Stimulated activated CD4-positive, alpha-beta T cell treated with anti-CD3 and anti-CD28 coated beads, Interleukin-4, amount 100 ng/mL, for 48 hours (primary cell): ENCODE measurements at regions not wholly inside any gene's neighbourhood (a gene's known extent, or its start where the extent isn't known, plus 50 kb on each side); places are given as distances from the start of the nearest gene placed in this dataset.

Source experiments
- DNase-seq, 2 donors: peaks; one replicate each; pipeline ENCODE4 v3.0.0-alpha.2; 2020; ENCODE audit warnings: low read depth in 2 of 2

DNA sequence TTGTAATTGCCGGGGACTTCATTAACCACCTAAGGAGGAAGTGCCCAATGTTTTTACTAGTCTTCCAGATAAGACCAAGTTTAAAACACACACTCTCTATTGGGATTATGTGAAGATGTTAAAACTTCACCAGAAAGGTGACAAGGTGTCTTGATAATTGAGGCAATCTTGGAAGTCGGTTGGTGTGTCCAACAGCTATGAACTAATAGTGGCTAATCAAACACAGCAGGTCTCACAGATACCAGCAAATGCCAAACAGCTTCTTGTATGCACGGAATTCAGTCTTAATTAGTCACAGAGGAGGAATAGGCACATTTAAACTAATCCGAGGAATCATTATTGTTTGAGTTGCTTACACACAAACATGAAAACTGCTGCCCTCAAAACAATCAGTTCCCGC lies 214.5 kb downstream of the SEC61B start:
- no peak for DNase-seq

DNA sequence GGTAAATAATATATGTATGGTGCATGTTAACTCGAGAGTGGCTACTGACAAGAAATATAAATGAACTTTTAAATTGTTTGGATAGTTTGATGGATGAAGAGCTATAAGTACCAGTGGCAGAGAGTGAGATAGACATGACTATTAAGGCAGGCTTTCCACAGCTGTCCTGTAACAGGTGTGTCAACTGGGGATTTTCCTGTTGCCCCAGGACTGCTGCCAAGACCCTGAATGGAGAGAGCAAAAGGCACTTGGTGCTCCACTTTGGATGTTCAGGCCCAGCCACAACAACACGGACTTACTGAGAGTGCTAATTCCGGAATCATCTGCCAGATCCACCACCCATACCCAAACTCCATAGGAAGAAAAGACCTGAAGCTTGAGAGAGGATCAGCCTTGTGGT lies 215.1 kb downstream of the SEC61B start:
- no peak for DNase-seq

DNA sequence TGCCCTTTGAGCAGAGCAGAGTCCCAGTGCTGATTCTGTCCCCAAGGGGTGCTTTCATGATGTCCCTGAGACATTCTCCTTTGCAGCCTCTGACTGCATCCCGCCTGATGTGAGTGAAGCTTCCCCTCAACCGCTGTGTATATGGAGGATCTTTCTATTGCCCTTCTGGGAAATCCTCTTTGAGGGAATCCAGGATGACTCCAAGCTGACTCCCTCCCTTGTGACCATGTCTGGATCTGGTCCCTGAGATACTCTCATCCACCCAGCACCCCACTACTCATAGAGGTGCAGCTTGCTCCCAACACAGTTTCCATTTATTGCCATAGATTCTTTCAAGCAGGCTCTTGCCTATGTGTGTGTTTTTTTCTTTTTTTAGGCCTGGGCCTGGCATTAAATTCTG lies 216.5 kb downstream of the SEC61B start:
- no peak for DNase-seq

DNA sequence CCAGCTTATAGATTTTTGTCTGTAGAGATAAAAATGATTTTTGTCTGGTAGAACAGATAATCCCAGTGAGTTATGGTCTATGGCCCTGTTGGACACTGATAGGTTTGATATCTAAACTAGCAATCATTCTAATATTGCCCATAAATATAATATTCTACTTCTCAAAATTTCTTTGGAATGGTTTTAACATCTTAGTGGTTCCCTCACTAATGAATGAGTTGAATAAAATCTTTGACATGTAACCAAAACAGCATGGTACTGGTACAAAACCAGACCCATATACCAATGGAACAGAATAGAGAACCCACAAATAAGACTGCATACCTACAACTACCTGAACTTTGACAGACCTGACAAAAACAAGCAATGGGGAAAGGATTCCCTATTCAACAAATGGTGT lies 219.7 kb downstream of the SEC61B start:
- DNase-seq, result no peak

DNA sequence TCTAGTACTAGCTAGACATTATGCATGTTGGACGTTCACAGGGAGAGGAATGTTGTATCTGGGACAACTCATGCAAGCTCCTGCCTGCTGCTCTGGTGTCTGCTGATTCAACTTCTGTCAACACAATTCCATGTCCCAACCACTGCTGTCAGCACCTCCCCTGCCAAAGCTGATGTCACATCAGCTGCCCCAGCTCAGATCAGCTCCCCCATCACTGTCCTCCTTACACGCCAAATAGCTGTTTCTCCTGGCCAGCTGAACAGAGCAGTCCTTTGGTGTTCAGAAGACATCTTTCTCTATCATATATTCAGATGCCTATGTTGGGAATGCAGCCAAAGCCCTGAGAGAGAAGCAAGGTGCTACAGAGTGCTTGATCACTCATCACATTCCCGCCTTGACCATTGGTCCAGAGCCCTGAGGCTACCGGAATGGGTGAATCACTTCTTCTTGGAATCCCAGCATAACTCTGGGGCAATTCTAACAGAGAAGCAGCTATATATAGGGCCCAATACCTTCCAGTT lies 223.3 kb downstream of the SEC61B start:
- no peak for DNase-seq

DNA sequence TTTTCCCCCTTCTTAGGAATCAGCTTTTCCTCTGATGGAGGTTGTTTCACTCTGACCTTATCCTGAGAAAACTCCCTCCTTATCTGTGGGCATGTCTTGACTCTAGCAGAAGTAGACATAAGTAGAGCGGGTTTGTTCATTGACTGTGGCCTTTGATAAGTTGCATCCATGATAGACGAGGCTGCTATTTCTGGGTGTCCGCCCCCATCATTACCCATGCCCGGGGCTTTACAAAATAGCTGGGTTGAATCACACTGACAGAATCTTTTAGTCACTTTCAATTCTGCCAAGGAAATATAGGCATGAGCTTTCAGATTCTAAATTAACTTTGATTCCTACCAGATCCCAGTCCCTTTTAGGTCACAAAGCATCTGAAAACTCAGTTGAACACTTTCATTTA lies 223.8 kb downstream of the SEC61B start:
- DNase-seq, result no peak

DNA sequence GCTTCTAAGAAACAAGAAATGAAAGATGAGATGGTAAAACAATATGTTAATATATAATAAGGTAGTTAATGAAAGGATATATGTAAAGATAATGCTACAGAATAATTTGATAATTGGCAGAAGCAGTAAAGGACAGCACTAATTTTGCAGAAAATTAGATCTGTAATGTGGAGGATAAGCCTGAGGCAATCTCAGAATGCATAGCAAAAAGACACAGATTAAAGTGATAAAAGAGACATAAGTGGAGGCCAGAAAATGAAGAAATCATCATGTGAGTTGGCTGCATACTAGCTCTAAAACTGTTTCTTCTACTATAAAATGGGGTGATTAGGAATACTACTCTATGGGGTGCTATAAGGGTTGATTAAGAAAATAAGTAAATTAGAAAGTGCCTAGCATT lies 225.9 kb downstream of the SEC61B start:
- no peak for DNase-seq

DNA sequence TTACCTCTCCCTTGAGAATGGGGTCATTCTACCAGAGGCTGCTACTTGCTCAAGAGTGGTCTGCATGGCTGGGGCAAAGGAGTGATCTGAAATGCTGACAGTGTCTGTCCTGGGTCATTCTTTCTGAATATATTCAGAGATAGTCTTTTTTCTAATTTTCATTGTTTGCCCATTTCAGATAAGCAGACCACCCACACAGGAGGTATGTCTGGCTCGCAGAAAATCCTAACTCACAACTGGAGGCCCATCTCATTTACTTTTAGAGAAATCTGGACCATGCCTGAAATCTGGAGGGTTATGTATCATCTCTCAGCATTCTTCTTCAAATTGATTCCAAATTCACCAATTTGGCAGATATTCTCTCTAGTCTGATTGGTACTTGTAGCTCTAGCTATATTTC lies 227.6 kb downstream of the SEC61B start:
- no peak for DNase-seq

DNA sequence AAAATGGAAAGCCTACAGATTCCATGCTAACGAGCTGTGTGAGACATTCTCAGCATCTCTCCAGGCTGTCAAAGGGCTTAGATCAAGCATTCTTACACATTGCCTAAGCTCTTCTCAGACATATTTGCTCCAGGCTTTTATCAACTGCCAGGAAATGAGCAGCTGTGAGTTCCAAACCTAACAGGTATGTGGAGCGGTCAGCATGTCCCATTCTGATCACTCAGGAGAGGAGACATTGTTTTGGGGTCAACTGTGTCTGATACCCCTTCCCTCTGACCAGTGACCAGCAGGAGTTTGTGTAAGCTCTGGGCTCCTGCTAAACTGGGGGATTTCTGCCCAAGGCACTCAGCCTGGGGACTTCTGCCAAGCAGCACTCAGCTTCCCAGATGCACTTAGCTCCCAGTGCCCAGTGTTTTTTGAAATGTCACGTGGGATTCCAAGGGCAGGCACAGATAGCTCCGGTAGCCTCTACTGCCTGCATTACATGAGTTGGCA lies 229.1 kb downstream of the SEC61B start:
- no peak for DNase-seq

DNA sequence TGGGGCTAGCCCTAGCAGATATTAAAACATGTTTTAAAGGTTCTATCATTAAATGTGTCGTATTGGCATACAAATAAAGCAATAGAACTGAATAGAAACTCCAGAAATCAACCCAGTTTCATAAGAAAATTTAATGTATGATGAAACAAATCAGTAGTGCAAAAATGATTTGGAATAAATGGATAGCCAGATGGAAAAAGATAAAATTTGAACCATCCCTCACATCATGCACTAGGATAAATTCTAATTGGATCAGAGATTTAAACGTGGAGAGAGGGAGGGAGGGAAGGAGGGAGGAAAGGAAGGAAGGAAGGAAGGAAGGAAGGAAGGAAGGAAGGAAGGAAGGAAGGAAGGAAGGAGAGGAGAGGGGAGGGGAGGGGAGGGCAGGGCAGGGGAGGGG lies 235.3 kb downstream of the SEC61B start:
- no peak for DNase-seq

DNA sequence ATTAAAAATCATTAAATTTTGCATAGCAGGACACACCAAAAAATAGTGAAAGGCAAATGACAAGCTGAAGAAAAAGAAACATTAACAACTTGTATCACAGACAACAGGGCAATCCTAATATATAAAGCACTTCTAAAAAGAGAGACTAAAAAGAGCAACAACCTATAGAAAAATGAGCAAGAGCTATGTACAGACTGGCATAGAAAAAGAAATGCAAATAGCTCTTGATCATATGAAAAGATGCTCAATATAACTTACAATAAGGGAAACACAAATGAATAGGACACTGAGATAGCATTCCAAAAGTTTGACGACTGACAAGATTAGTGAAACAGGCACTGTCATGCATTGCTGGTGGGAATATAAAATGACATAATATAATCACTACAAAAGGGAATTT lies 235.9 kb downstream of the SEC61B start:
- no peak for DNase-seq

DNA sequence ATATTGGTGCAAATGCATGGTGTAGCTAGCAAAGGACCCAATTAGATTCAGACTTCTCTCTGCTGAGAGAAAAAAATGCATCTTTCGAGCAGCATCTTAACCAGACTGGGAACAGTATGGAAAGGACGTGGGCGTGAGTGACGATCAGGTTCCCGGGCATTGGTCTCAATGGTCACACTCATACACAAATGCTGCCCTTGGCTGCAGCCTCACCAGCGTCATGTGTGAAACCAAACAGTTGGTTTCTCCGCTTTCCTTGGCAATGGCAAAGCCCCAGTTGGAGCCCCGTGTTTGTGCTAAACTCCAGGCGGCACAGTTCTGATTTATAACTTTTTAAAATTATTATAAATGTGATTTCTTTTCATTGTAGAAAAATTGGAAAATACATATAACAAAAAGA lies 237.8 kb downstream of the SEC61B start:
- DNase-seq, result no peak

DNA sequence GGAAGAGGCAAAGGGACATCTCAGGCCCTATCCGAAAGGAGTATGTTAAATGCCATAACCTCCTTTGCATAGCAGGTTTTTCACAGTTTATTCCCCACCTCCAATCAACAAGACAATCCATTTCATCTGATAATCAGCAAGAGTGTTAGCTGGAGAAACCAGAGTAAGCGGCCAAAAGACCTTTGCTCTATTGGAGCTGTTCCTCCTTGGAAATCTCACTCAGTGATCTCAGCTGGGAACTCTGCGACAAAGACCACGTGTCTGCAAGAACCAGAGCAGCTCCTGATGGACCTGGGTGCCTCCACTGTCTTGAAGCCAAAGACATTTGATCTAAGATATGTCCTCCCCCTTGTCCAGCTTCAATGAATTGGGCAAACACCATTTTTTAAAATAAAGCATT lies 241.0 kb downstream of the SEC61B start:
- no peak for DNase-seq

DNA sequence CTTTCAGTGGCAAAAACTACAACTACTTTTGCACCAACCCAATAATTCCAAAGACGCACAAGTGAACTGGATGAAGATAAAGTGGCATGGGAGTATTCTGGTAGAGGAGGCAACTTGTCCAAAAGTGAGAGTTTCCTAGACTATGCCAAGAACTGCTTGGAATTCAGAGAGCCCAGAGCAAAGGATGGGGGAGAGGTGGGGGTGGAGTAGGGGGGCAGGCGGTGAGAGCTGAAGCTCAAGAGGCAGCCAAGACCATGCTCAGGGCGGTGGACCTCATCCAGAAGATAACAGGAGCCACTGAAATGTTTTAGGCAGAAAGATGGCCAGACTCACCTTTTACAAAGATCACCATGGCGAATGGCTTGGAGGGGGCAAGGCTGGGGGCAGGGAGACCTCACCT lies 242.5 kb downstream of the SEC61B start:
- no peak for DNase-seq

DNA sequence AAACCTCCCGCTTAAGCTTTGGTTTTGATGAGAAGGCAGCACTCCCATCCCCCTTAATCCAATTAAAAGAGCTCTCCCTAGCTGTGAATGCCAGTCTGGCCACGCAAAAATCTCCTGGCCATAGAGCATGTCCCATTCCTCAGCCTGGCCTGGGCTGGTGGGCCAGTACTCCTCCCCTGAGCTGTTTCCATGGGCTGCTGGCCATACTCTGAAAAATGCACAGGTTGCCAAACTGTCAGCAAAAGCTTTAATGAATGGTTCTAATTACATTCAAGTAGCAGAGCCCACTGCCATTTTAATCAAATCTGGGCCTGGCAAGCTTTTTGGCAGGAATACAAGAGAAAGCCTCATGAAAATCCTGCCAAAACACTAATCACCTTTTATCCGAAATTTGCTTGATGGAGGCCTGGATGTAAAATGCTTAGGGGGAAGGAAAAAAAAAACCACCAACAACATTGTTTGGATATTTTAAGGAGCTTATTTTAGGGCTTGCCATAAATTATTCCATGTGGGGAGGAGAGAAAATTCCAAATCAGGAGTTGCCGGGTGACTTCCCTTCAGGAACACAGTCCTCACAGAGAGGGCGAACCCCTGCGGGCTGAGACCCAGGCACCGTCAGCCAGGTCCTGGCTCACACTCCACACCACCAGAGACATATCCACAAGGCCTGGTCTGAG lies 243.3 kb downstream of the SEC61B start:
- no peak for DNase-seq

DNA sequence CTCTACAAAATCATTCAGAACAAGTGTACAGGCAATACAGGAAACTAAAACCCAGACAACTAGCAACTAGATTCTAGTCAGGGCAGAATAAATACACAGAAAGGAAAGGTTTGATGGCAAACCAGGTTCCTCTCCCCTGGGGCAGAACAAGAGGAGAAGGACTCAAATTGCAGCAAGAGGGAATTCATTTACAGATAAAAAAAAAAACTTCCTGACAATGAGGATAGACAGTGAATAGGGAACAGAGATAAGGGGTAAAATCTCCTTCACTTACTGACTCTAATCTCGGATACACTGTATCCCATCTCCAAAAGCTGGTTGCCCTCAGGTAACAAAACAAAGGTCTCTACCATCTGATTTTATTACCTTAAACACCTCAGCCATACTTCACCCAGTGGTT lies 244.0 kb downstream of the SEC61B start:
- DNase-seq, result no peak

DNA sequence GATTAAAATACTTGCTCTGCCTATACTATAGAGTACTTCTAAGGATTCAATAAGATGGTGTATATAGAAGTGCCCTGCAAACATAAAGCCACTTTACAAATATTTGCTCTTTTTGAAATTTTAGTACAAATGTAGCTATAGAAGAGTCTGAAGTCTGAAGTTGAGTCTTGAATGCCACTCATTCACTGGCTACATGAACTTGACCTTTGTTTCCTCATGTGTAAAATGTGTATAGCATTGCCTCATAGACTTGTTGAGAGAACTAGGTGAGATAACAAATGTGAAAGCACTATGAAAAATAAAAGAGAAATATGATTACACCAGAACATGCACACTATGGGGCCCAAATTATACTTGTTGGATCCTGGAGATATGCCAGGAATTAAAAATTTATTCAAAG lies 244.7 kb downstream of the SEC61B start:
- no peak for DNase-seq

DNA sequence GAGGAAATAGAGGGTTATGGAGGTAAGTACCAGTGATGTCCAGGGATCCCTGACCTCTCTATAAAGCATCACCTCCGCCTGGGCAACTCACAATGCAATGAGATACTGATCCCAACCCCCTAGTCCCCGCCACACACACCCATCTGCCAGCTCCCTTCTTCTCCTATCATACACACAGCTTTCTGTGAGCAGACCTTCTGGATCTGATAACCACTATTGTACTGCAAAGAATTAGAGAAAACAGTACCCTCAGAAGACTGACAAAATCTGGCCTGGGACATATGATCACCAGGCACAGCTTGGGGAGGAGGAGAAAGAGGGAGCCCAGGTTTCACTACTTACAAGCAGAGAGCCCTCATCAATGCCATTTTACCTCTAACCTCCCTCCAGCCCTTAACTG lies 249.0 kb downstream of the SEC61B start:
- DNase-seq, result no peak

DNA sequence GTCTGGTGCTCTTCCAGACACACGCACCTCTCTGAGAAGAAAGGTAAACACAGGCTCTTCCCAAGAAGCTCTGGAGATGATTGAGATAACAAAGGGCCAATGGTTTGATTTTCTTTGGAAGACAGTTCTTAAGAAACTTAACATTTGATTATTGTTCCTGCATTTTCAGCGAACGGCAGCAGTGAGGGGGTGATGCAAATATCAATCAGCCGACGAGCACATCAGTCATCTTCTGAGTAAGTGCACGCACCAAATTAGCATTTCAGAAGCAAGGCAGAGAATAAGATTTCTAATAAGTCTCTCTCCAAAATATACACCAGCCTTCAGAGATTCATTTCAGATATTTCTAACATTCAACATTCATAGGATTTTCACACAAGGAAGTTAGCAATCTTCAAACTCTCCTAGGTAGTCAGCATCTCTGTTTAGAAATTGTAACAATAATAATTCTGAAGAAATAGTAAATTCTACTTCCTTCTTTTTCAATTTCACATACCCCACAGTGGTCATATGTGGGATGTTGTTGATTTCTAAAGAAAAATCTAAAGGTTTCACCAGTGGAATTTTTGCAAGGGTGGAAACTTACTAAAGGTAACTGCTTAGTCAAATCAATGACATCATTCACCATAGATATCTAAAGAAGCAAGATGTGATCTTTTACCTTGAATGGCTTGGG lies 250.3 kb downstream of the SEC61B start:
- no peak for DNase-seq

DNA sequence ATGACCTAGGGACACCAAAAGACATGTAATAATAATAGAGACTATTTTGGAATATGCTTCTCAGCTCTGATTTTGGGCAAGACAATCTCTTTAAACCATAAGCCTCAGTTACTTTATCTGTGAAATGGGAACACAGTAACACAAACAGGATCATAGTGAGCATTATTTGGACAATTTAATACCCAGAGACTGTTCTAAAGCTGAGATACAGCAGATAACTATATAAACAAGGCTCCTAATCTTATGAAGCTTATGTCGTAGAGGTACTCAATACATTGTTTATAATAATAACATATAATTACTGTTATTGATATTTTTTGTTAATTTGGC lies 250.8 kb downstream of the SEC61B start:
- DNase-seq, result no peak

DNA sequence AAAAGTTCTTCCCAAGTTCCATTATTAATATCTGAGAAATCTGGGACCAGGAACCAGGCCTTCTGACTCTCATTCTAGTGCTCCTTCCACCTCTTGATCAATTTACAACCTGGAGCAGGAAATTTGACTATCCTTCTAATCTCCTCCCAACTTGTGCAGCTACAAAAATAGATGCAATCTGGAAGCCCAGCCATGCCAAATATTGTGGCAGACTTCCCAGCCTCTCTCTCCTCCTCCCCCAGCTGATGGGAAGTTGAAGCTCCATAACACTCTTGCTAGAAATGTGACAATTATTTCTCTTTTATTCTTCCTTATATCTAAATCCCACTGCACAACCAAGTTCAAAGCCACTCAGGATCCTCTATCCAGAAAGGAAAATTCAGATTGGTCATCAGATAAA lies 252.1 kb downstream of the SEC61B start:
- DNase-seq, result no peak

DNA sequence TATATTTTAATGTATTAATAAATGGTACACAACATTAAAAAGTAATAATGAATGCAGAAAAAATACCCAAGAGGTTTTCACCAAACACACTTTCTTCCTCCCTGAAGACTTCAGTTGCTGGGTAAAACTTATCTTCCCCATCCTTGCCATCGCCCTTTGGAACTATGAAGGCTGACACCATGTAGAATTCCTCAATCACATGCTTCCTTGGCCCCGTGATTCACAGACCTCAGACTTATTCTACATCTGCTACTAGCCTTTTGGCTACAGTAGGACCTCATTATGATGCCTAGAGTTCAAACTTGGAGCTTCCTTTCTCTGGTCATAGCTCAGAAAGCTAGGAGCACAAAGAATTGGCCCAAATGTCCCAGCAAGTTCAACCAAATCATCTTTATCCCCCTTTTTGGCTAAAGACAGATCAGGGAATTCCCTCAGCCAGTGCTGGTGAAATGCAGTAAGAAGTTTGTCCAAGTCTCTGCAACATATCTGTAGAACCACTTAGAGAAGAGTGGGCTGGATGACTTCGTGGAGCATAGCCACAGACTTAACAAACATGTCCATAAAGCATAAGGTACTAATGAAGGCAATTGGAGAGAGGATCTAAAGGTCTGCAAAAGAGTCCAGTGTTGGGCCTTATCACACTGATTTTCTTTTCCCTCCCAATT lies 253.5 kb downstream of the SEC61B start:
- DNase-seq, result no peak

DNA sequence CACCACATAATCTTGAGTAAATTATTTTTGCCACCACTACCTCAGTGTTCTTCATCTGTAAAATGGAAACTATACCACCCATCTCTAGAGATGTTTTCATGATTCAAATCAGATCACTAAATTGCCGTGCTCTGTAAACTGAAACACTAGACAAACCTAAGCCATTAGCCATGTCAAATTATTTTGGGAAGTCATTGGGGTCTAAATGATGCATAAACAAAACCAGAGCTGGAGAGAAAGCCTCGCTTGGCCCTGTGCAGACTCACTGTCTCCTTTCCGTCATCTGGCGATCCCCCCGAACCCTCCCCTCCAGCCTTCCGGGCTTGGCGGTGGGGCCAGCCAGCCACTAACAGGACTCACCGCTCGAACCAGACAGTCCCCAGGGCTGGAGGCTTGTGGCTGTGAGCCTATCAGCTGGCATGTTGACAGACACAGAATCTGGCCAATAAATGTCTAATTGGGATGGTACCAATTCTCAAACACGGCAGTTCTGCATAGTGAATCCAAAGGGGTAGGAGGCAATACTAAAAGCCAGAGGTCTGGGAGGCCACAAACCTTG lies 256.5 kb downstream of the SEC61B start:
- DNase-seq, result no peak
